ENCODE measurements at regions not wholly inside any gene's neighbourhood (a gene's known extent, or its start where the extent isn't known, plus 50 kb on each side); places are given as distances from the start of the nearest gene placed in this dataset.

- TF ChIP-seq POLR2A (IDR thresholded peaks at IDR 0.05; ENCODE audit: extremely low read depth, insufficient read length) (no peak), MYC (IDR thresholded peaks at IDR 0.05; ENCODE audit: low read depth, low read length) (no peak)
- TF ChIP-seq, protein P1, sequence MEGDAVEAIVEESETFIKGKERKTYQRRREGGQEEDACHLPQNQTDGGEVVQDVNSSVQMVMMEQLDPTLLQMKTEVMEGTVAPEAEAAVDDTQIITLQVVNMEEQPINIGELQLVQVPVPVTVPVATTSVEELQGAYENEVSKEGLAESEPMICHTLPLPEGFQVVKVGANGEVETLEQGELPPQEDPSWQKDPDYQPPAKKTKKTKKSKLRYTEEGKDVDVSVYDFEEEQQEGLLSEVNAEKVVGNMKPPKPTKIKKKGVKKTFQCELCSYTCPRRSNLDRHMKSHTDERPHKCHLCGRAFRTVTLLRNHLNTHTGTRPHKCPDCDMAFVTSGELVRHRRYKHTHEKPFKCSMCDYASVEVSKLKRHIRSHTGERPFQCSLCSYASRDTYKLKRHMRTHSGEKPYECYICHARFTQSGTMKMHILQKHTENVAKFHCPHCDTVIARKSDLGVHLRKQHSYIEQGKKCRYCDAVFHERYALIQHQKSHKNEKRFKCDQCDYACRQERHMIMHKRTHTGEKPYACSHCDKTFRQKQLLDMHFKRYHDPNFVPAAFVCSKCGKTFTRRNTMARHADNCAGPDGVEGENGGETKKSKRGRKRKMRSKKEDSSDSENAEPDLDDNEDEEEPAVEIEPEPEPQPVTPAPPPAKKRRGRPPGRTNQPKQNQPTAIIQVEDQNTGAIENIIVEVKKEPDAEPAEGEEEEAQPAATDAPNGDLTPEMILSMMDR (IDR thresholded peaks at IDR 0.05; ENCODE audit: low read depth, low read length) = no peak
- TF ChIP-seq, protein P2, sequence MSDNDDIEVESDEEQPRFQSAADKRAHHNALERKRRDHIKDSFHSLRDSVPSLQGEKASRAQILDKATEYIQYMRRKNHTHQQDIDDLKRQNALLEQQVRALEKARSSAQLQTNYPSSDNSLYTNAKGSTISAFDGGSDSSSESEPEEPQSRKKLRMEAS (IDR thresholded peaks at IDR 0.05; ENCODE audit: low read depth, low read length) = no peak
Observed at GRCh38 chr18:70936160-70936559, 647.3 kb downstream of the SOCS6 start.

Data from NB4 (cell line).